Muscle of leg (tissue), 3 donors: ENCODE measurements at regions not wholly inside any gene's neighbourhood (a gene's known extent, or its start where the extent isn't known, plus 50 kb on each side); places are given as distances from the start of the nearest gene placed in this dataset.
"Not testable (repeated sequence)": the region's sequence is repeated elsewhere in the genome, so short reads cannot be mapped to it uniquely, and the experiment has no call there.

Experiments used
- DNase-seq: peaks from one replicate; pipeline ENCODE4 v3.0.0; 2013
- H3K27ac ChIP-seq: one replicate; pipeline ENCODE4 v1.5.1; 2013; ENCODE audit warnings: mild to moderate bottlenecking, low read length, control low read depth
- H3K27me3 ChIP-seq: one replicate; pipeline ENCODE4 v1.6.1; 2013; ENCODE audit warnings: low read length; ENCODE audit not compliant: control insufficient read depth, insufficient read depth
- H3K36me3 ChIP-seq: one replicate; pipeline ENCODE4 v1.6.1; 2013; ENCODE audit warnings: low read length; ENCODE audit not compliant: control insufficient read depth, insufficient read depth
- H3K4me1 ChIP-seq: one replicate; pipeline ENCODE4 v1.6.1; 2013; ENCODE audit warnings: low read length; ENCODE audit not compliant: control insufficient read depth, insufficient read depth
- H3K4me3 ChIP-seq: one replicate; pipeline ENCODE4 v1.5.1; 2013; ENCODE audit warnings: low read length, control low read depth
- H3K9me3 ChIP-seq: replicated peaks from 2 replicates; pipeline ENCODE4 v1.6.1; 2013; ENCODE audit warnings: low read depth, low read length; ENCODE audit not compliant: control insufficient read depth
- WGBS: methylation state at CpG from one replicate; pipeline ENCODE4 v1.1.5; 2013; ENCODE audit warnings: missing lambda C conversion rate; ENCODE audit not compliant: insufficient coverage; 5-methylcytosine and 5-hydroxymethylcytosine counted together

- WGBS, result no CpG with 5 or more reads among the region's 6 CpGs
- Histone ChIP-seq H3K9me3 (no peaks in the 10 kb centered on the region), H3K27me3 (peaks cover 9% of the 10 kb centered on the region), H3K36me3 (no peaks in the 10 kb centered on the region), H3K27ac (no peak overlapping the region), H3K4me1 (no peaks in the 10 kb centered on the region), H3K4me3 (no peak overlapping the region)
- no peak for DNase-seq
These were observed 356.3 kb downstream of the VRK1 start for GRCh38 chr14:97153527-97153926.

GRCh38 chr14:97155320-97155719 lies 358.1 kb downstream of the VRK1 start:
- Histone ChIP-seq H3K9me3 (peaks cover 4% of the 10 kb centered on the region), H3K36me3 (no peaks in the 10 kb centered on the region), H3K27me3 (peaks cover 9% of the 10 kb centered on the region), H3K4me1 (no peaks in the 10 kb centered on the region), H3K27ac (no peak overlapping the region), H3K4me3 (no peak overlapping the region)
- WGBS, result 73% methylated on average over 2 of the region's 2 CpGs
- DNase-seq, result no peak

GRCh38 chr14:97155814-97156213 lies 358.6 kb downstream of the VRK1 start:
- H3K27ac ChIP-seq, result no peak overlapping the region
- H3K9me3 ChIP-seq, result peaks cover 4% of the 10 kb centered on the region
- no peaks in the 10 kb centered on the region for H3K36me3 ChIP-seq
- no peaks in the 10 kb centered on the region for H3K4me1 ChIP-seq
- H3K27me3 ChIP-seq, result peaks cover 9% of the 10 kb centered on the region
- no peak overlapping the region for H3K4me3 ChIP-seq
- WGBS, result 50% methylated on average over 2 of the region's 4 CpGs
- DNase-seq, result no peak

- no peaks in the 10 kb centered on the region for H3K4me1 ChIP-seq
- 80% methylated on average over 5 of the region's 5 CpGs for WGBS
- no peak for DNase-seq
These were observed 359.5 kb downstream of the VRK1 start for GRCh38 chr14:97156705-97157104.

GRCh38 chr14:97158102-97158501 lies 360.9 kb downstream of the VRK1 start:
- Histone ChIP-seq H3K4me1 (no peaks in the 10 kb centered on the region), H3K9me3 (peaks cover 4% of the 10 kb centered on the region), H3K27ac (no peak overlapping the region), H3K27me3 (peaks cover 9% of the 10 kb centered on the region), H3K4me3 (no peak overlapping the region), H3K36me3 (no peaks in the 10 kb centered on the region)
- no peak for DNase-seq
- 50% methylated on average over 1 of the region's 1 CpG for WGBS

More at GRCh38 chr14:97156705-97157104, 359.5 kb downstream of the VRK1 start:
- no peaks in the 10 kb centered on the region for H3K36me3 ChIP-seq
- peaks cover 9% of the 10 kb centered on the region for H3K27me3 ChIP-seq
- no peak overlapping the region for H3K27ac ChIP-seq
- H3K9me3 ChIP-seq, result peaks cover 4% of the 10 kb centered on the region
- no peak overlapping the region for H3K4me3 ChIP-seq

GRCh38 chr14:97159124-97159523 lies 361.9 kb downstream of the VRK1 start:
- Histone ChIP-seq H3K36me3 (no peaks in the 10 kb centered on the region), H3K9me3 (peaks cover 4% of the 10 kb centered on the region), H3K27me3 (peaks cover 9% of the 10 kb centered on the region), H3K27ac (no peak overlapping the region), H3K4me1 (no peaks in the 10 kb centered on the region), H3K4me3 (no peak overlapping the region)
- no peak for DNase-seq
- 86% methylated on average over 3 of the region's 4 CpGs for WGBS

GRCh38 chr14:97162621-97163020 lies 365.4 kb downstream of the VRK1 start:
- Histone ChIP-seq H3K9me3 (peaks cover 4% of the 10 kb centered on the region), H3K27me3 (peaks cover 2% of the 10 kb centered on the region), H3K36me3 (no peaks in the 10 kb centered on the region), H3K4me1 (no peaks in the 10 kb centered on the region), H3K4me3 (no peak overlapping the region), H3K27ac (no peak overlapping the region)
- DNase-seq, result no peak
- WGBS, result 72% methylated on average over 2 of the region's 6 CpGs

- H3K27ac ChIP-seq, result no peak overlapping the region
- WGBS, result no CpG with 5 or more reads among the region's 6 CpGs
- no peaks in the 10 kb centered on the region for H3K36me3 ChIP-seq
- no peak overlapping the region for H3K4me3 ChIP-seq
- peak; percentile 19 for DNase-seq
- peaks cover 2% of the 10 kb centered on the region for H3K27me3 ChIP-seq
- H3K4me1 ChIP-seq, result no peaks in the 10 kb centered on the region
- H3K9me3 ChIP-seq, result no peaks in the 10 kb centered on the region
These were observed 366.8 kb downstream of the VRK1 start for GRCh38 chr14:97164021-97164420.

- H3K27ac ChIP-seq, result no peak overlapping the region
- no peaks in the 10 kb centered on the region for H3K4me1 ChIP-seq
- DNase-seq, result no peak
- no peak overlapping the region for H3K4me3 ChIP-seq
- H3K36me3 ChIP-seq, result no peaks in the 10 kb centered on the region
- H3K9me3 ChIP-seq, result no peaks in the 10 kb centered on the region
- peaks cover 2% of the 10 kb centered on the region for H3K27me3 ChIP-seq
- 61% methylated on average over 6 of the region's 7 CpGs for WGBS
These were observed 369.3 kb downstream of the VRK1 start for GRCh38 chr14:97166497-97166896.

GRCh38 chr14:97167577-97167976 lies 370.4 kb downstream of the VRK1 start:
- not testable (repeated sequence) for H3K4me3 ChIP-seq, H3K9me3 ChIP-seq, H3K36me3 ChIP-seq, H3K27ac ChIP-seq, DNase-seq, H3K4me1 ChIP-seq, H3K27me3 ChIP-seq
- WGBS, result no CpG with 5 or more reads among the region's 3 CpGs

- Histone ChIP-seq H3K27ac (no peak overlapping the region), H3K4me1 (no peaks in the 10 kb centered on the region)
- WGBS, result no CpG with 5 or more reads among the region's 2 CpGs
These were observed 375.5 kb downstream of the VRK1 start for GRCh38 chr14:97172644-97173043.

More at GRCh38 chr14:97172644-97173043, 375.5 kb downstream of the VRK1 start:
- H3K36me3 ChIP-seq, result no peaks in the 10 kb centered on the region
- no peak overlapping the region for H3K4me3 ChIP-seq
- no peak for DNase-seq
- H3K9me3 ChIP-seq, result no peaks in the 10 kb centered on the region
- H3K27me3 ChIP-seq, result no peaks in the 10 kb centered on the region
